SK-N-SH (cell line): ENCODE measurements at regions not wholly inside any gene's neighbourhood (a gene's known extent, or its start where the extent isn't known, plus 50 kb on each side); places are given as distances from the start of the nearest gene placed in this dataset.

Source experiments
- CTCF ChIA-PET: fragments of 300-600, 350-600 bp; formaldehyde crosslinking; extraction: SDS; loops from one replicate; lab custom pipeline; 2021; lab: Yijun Ruan, JAX
- POLR2A ChIA-PET: fragments of 350-600 bp; sonication (Branson Sonifier 250); formaldehyde crosslinking; extraction: SDS; loops from one replicate; lab custom pipeline; 2020; ENCODE audit warnings: antibody characterized with exemption, inconsistent platforms; lab: Yijun Ruan, JAX
- DNase-seq: peaks from one replicate; pipeline ENCODE4 v3.0.0; 2012
- H2AFZ ChIP-seq: fragments of 200-600 bp; sonication (generic); 2 replicates; pipeline ENCODE4 v1.8.1; 2016; ENCODE audit warnings: antibody characterized with exemption, mild to moderate bottlenecking, low read depth
- H3F3A ChIP-seq: fragments of 200-600 bp; sonication (generic); replicated peaks from 2 replicates; pipeline ENCODE3; 2016; ENCODE audit warnings: antibody characterized with exemption, mild to moderate bottlenecking; ENCODE audit not compliant: insufficient read depth
- H3K27ac ChIP-seq, 2 experiments: fragments of 200-500 bp in 1 of 2; fragments of 200-600 bp in 1 of 2; sonication (Bioruptor generic) in 1 of 2; sonication (generic), shearing (Covaris generic) in 1 of 2; 2 replicates each; pipeline versions ENCODE4 v1.5.1 to v1.6.1; 2014 to 2016; ENCODE audit warnings: low read depth in 2 of 2, inconsistent platforms in 1 of 2, low read length in 1 of 2, mild to moderate bottlenecking in 1 of 2, mixed read lengths in 1 of 2
- H3K27me3 ChIP-seq: fragments of 200-600 bp; sonication (generic), shearing (Covaris generic); 2 replicates; pipeline ENCODE4 v1.6.1; 2016; ENCODE audit warnings: mixed run types; ENCODE audit not compliant: insufficient read depth
- H3K36me3 ChIP-seq, 2 experiments: fragments of 200-500 bp in 1 of 2; fragments of 200-600 bp in 1 of 2; sonication (Bioruptor generic) in 1 of 2; sonication (generic) in 1 of 2; replicated peaks in 1 of 2; 2 replicates each; pipeline versions ENCODE3 to v1.5.1; 2014 to 2016; ENCODE audit warnings: low read length in 1 of 2, mild to moderate bottlenecking in 1 of 2; ENCODE audit not compliant: insufficient read depth in 2 of 2, control insufficient read depth in 1 of 2
- H3K4me1 ChIP-seq, 2 experiments: fragments of 200-500 bp in 1 of 2; fragments of 200-600 bp in 1 of 2; sonication (Bioruptor generic) in 1 of 2; sonication (generic), shearing (Covaris generic) in 1 of 2; 2 replicates each; pipeline versions ENCODE4 v1.5.1 to v1.6.1; 2014 to 2016; ENCODE audit warnings: low read depth in 1 of 2, low read length in 1 of 2, mixed run types in 1 of 2; ENCODE audit not compliant: insufficient read depth in 2 of 2, control insufficient read depth in 1 of 2
- H3K4me2 ChIP-seq: fragments of 200-600 bp; sonication (generic), shearing (Covaris generic); 2 replicates; pipeline ENCODE4 v1.6.1; 2017; ENCODE audit warnings: mixed run types
- H3K4me3 ChIP-seq, 2 experiments: fragments of 200-500 bp in 1 of 2; fragments of 200-600 bp in 1 of 2; sonication (Bioruptor generic) in 1 of 2; sonication (generic), shearing (Covaris generic) in 1 of 2; 2 replicates each; pipeline versions ENCODE4 v1.5.1 to v1.8.1; 2014 to 2016; ENCODE audit warnings: low read depth in 2 of 2, inconsistent platforms in 1 of 2, low read length in 1 of 2, mild to moderate bottlenecking in 1 of 2, mixed read lengths in 1 of 2, moderate library complexity in 1 of 2
- H3K79me2 ChIP-seq: fragments of 200-600 bp; sonication (generic); 2 replicates; pipeline ENCODE4 v1.8.1; 2017; ENCODE audit warnings: mild to moderate bottlenecking; ENCODE audit not compliant: insufficient read depth
- H3K9ac ChIP-seq: fragments of 200-600 bp; sonication (generic); 2 replicates; pipeline ENCODE4 v1.6.1; 2017; ENCODE audit warnings: mixed run types
- H3K9me2 ChIP-seq: fragments of 200-600 bp; sonication (generic); 2 replicates; pipeline ENCODE4 v1.6.1; 2017; ENCODE audit warnings: mixed run types
- H3K9me3 ChIP-seq: fragments of 200-600 bp; sonication (generic); 2 replicates; pipeline ENCODE4 v1.6.1; 2017; ENCODE audit warnings: mixed run types, mild to moderate bottlenecking, moderate library complexity
- H4K20me1 ChIP-seq: fragments of 200-600 bp; sonication (generic); 2 replicates; pipeline ENCODE4 v1.6.1; 2017; ENCODE audit warnings: mild to moderate bottlenecking, mixed run types; ENCODE audit not compliant: insufficient read depth
- CHD2 ChIP-seq: fragments of 150-350 bp; IDR thresholded peaks from 2 replicates; pipeline ENCODE4 v1.6.1; 2018; ENCODE audit warnings: low read length; ENCODE audit not compliant: partially characterized antibody
- ELF1 ChIP-seq: IDR thresholded peaks from 2 replicates; pipeline ENCODE4 v1.4.0; 2012
- EP300 ChIP-seq, 2 experiments: IDR thresholded peaks; 2 replicates each; pipeline versions ENCODE4 v1.4.0 to v1.6.1; 2012; ENCODE audit warnings: borderline replicate concordance in 1 of 2, low read depth in 1 of 2, low read length in 1 of 2
- EZH2phosphoT487 ChIP-seq: fragments of 200-600 bp; sonication (generic); IDR thresholded peaks from 2 replicates; pipeline ENCODE4 v1.6.1; 2017; ENCODE audit warnings: low read depth, mixed run types, mild to moderate bottlenecking, antibody characterized with exemption, moderate library complexity, borderline replicate concordance
- FOSL2 ChIP-seq: IDR thresholded peaks from 2 replicates; pipeline ENCODE4 v1.4.0; 2012; ENCODE audit warnings: low read depth, mild to moderate bottlenecking, moderate library complexity, borderline replicate concordance
- FOXM1 ChIP-seq: IDR thresholded peaks from 2 replicates; pipeline ENCODE4 v1.4.0; 2012; ENCODE audit warnings: low read depth, mild to moderate bottlenecking
- MEF2A ChIP-seq: IDR thresholded peaks from 2 replicates; pipeline ENCODE4 v1.4.0; 2012; ENCODE audit warnings: low read depth, borderline replicate concordance
- MXI1 ChIP-seq: IDR thresholded peaks from 2 replicates; pipeline ENCODE4 v1.6.1; 2012; ENCODE audit warnings: mild to moderate bottlenecking, low read depth, low read length, improper control_type of control experiment
- NFIC ChIP-seq: IDR thresholded peaks from 2 replicates; pipeline ENCODE4 v1.4.0; 2012; ENCODE audit warnings: borderline replicate concordance
- PBX3 ChIP-seq: IDR thresholded peaks from 2 replicates; pipeline ENCODE4; 2012
- REST ChIP-seq: IDR thresholded peaks from 2 replicates; pipeline ENCODE4 v1.6.1; 2012; ENCODE audit warnings: mild to moderate bottlenecking, low read depth, low read length, moderate library complexity
- RFX5 ChIP-seq: IDR thresholded peaks from 2 replicates; pipeline ENCODE4 v1.6.1; 2012; ENCODE audit warnings: mild to moderate bottlenecking, improper control_type of control experiment, low read length
- TEAD4 ChIP-seq: IDR thresholded peaks from 2 replicates; pipeline ENCODE4 v1.4.0; 2012; ENCODE audit warnings: mild to moderate bottlenecking, borderline replicate concordance; ENCODE audit not compliant: insufficient read depth
- USF1 ChIP-seq: IDR thresholded peaks from 2 replicates; pipeline ENCODE4 v1.4.0; 2012; ENCODE audit warnings: low read depth, borderline replicate concordance
- YY1 ChIP-seq: IDR thresholded peaks from 2 replicates; pipeline ENCODE4 v1.4.0; 2012; ENCODE audit warnings: low read depth, mild to moderate bottlenecking
- WGBS: methylation state at CpG from one replicate; pipeline ENCODE4 v1.1.6; 2017; ENCODE audit warnings: low lambda C conversion rate; 5-methylcytosine and 5-hydroxymethylcytosine counted together
- TF ChIP-seq, protein P1 (sequence below): IDR thresholded peaks from 2 replicates; pipeline ENCODE4 v1.4.0; 2012; ENCODE audit warnings: low read depth
- TF ChIP-seq, protein P2 (sequence below): fragments of 200-600 bp; sonication (generic); IDR thresholded peaks from 2 replicates; pipeline ENCODE4 v1.6.1; 2017; ENCODE audit warnings: antibody characterized with exemption, mild to moderate bottlenecking, moderate library complexity

DNA sequence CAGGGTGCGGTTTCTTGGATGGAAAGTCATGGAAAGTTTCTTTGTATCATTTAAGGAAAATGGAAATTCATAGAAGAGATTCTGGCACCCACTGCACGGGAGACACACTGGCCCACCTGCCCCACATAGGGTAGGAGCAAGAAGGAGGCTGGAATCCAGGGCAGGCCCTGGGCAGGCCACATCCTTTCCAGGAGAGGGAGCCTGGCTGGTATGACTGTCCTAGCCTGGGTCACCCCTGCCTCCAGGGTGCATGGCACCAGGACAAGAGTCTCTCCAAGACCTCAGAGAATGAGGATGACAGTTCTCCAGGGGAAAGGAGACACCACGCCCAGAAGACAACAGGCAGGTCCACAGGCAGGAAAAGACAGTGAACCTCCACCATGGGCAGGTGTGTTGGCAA is 297.2 kb downstream of the TCERG1L start:
- H4K20me1 ChIP-seq: no peaks in the 10 kb centered on the region
- no peak overlapping the region for H3K4me2 ChIP-seq
- DNase-seq: no peak
- no peaks in the 10 kb centered on the region for H3K79me2 ChIP-seq
- no peaks in the 10 kb centered on the region for H3K9me2 ChIP-seq
- TF ChIP-seq EZH2phosphoT487 (no peak), EP300 (IDR thresholded peaks at IDR 0.05; ENCODE audit: borderline replicate concordance in 1 of 2, low read depth in 1 of 2, low read length in 1 of 2) (no peak), ELF1 (no peak), USF1 (no peak), FOSL2 (no peak), PBX3 (no peak), TEAD4 (no peak), RFX5 (no peak), FOXM1 (no peak), REST (no peak), CHD2 (no peak), NFIC (no peak), MXI1 (no peak), YY1 (no peak), MEF2A (no peak)
- TF ChIP-seq, protein P1, sequence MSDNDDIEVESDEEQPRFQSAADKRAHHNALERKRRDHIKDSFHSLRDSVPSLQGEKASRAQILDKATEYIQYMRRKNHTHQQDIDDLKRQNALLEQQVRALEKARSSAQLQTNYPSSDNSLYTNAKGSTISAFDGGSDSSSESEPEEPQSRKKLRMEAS: no peak
- TF ChIP-seq, protein P2, sequence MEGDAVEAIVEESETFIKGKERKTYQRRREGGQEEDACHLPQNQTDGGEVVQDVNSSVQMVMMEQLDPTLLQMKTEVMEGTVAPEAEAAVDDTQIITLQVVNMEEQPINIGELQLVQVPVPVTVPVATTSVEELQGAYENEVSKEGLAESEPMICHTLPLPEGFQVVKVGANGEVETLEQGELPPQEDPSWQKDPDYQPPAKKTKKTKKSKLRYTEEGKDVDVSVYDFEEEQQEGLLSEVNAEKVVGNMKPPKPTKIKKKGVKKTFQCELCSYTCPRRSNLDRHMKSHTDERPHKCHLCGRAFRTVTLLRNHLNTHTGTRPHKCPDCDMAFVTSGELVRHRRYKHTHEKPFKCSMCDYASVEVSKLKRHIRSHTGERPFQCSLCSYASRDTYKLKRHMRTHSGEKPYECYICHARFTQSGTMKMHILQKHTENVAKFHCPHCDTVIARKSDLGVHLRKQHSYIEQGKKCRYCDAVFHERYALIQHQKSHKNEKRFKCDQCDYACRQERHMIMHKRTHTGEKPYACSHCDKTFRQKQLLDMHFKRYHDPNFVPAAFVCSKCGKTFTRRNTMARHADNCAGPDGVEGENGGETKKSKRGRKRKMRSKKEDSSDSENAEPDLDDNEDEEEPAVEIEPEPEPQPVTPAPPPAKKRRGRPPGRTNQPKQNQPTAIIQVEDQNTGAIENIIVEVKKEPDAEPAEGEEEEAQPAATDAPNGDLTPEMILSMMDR: no peak
- H2AFZ ChIP-seq: no peak overlapping the region
- H3F3A ChIP-seq: no peaks in the 10 kb centered on the region
- H3K27ac ChIP-seq: no peak overlapping the region
- H3K27me3 ChIP-seq: no peaks in the 10 kb centered on the region
- H3K4me1 ChIP-seq: no peaks in the 10 kb centered on the region
- 22% methylated on average over 3 of the region's 3 CpGs for WGBS
- CTCF ChIA-PET: no interaction called here
- no peaks in the 10 kb centered on the region for H3K9me3 ChIP-seq
- no peaks in the 10 kb centered on the region for H3K36me3 ChIP-seq
- POLR2A ChIA-PET: no interaction called here
- H3K9ac ChIP-seq: no peak overlapping the region
- no peak overlapping the region for H3K4me3 ChIP-seq
